ENCODE measurements at regions not wholly inside any gene's neighbourhood (a gene's known extent, or its start where the extent isn't known, plus 50 kb on each side); places are given as distances from the start of the nearest gene placed in this dataset.

DNA sequence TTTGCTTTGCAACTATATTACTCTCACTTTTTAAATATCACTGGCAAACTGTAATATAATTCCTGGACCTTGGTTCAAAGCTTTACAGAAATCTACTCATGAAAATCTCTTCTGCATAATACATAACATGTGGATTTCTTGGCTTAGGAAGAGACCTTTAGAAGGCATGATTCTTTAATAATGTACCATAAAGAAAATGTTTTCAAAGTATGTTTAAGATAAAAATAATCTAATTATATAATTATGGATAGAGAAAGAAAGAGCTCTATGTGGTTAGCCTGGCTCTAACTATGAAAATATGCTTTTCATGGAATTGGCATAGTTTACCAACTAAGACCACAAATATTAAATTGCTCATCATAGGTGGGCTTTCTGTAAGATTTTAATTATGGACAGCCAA lies 817.8 kb downstream of the TLE1 start:
- Histone ChIP-seq H3K36me3 (replicated peaks in 1 of 2) (no peaks in the 10 kb centered on the region), H3K27ac (no peak overlapping the region), H3K27me3 (no peaks in the 10 kb centered on the region), H3K4me3 (no peak overlapping the region), H3K9me3 (replicated peaks in 1 of 3) (no peaks in the 10 kb centered on the region), H3K4me1 (replicated peaks in 1 of 2) (no peaks in the 10 kb centered on the region)
- intact Hi-C loops (cut with DNase I) = no loop called here
- TF ChIP-seq CTCF (IDR thresholded peaks at IDR 0.05) (no peak), POLR2A (IDR thresholded peaks at IDR 0.05) (no peak)
- no peak for DNase-seq

DNA sequence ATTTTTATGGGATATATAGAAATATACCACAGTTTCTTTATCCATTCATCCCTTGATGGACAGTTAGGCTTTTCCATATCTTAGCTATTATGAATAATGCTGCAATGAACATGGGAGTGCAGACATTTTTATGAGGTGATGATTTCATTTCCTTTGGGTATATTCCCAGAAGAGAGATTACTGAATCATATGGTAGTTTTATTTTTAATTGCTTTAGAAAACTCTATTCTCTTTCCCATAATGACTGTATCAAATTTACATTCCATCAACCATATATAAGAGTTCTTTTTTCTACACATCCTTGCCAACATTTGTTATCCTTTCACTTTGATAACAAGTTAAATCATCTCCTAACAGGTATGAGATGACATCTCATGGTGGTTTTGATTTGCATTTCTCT lies 821.6 kb downstream of the TLE1 start:
- Histone ChIP-seq H3K4me1 (replicated peaks in 1 of 2) (no peaks in the 10 kb centered on the region), H3K27me3 (no peaks in the 10 kb centered on the region), H3K36me3 (replicated peaks in 1 of 2) (no peaks in the 10 kb centered on the region), H3K9me3 (replicated peaks in 1 of 3) (no peaks in the 10 kb centered on the region), H3K4me3 (no peak overlapping the region), H3K27ac (no peak overlapping the region)
- TF ChIP-seq CTCF (IDR thresholded peaks at IDR 0.05) = no peak
- TF ChIP-seq POLR2A (IDR thresholded peaks at IDR 0.05) = no peak
- DNase-seq = no peak
- intact Hi-C loops (cut with DNase I) = no loop called here

GRCh38 chr9:80866576-80867227 lies 822.6 kb downstream of the TLE1 start:
- 80 to 93% (median 85%) methylated on average over 2 of the region's 2 CpGs for WGBS, 4 donors
- Histone ChIP-seq H3K36me3 (replicated peaks in 1 of 2) (no peaks in the 10 kb centered on the region), H3K4me1 (replicated peaks in 1 of 2) (no peaks in the 10 kb centered on the region), H3K4me3 (no peak overlapping the region), H3K27ac (no peak overlapping the region), H3K9me3 (replicated peaks in 1 of 3) (no peaks in the 10 kb centered on the region), H3K27me3 (no peaks in the 10 kb centered on the region)
- no peak for DNase-seq
- intact Hi-C loops (cut with DNase I) = no loop called here
- TF ChIP-seq POLR2A (IDR thresholded peaks at IDR 0.05) (no peak), CTCF (IDR thresholded peaks at IDR 0.05) (no peak)

- no peak for DNase-seq
- H3K36me3 ChIP-seq (replicated peaks in 1 of 2) = no peaks in the 10 kb centered on the region
- no peak overlapping the region for H3K27ac ChIP-seq
- H3K27me3 ChIP-seq = no peaks in the 10 kb centered on the region
- no peaks in the 10 kb centered on the region for H3K9me3 ChIP-seq (replicated peaks in 1 of 3)
- H3K4me3 ChIP-seq = no peak overlapping the region
- H3K4me1 ChIP-seq (replicated peaks in 1 of 2) = no peaks in the 10 kb centered on the region
- intact Hi-C loops (cut with DNase I) = no loop called here
- TF ChIP-seq POLR2A (IDR thresholded peaks at IDR 0.05) (no peak), CTCF (IDR thresholded peaks at IDR 0.05) (no peak)
Observed at GRCh38 chr9:80866121-80866520, 823.2 kb downstream of the TLE1 start.

Measured in adrenal gland (tissue), 9 donors.